Peyer's patch (tissue), 4 donors: ENCODE measurements at regions not wholly inside any gene's neighbourhood (a gene's known extent, or its start where the extent isn't known, plus 50 kb on each side); places are given as distances from the start of the nearest gene placed in this dataset.

Experiments used
- POLR2A ChIP-seq, 2 donors: fragments of 450-650 bp; IDR thresholded peaks; one replicate each; pipeline ENCODE4 v1.5.1; 2017; ENCODE audit warnings: antibody characterized with exemption in 2 of 2, mild to moderate bottlenecking in 2 of 2, moderate library complexity in 2 of 2
- TF ChIP-seq, protein P1 (sequence below), 6 experiments: fragments of 450-650 bp in 4 of 6; fragments of 200-600 bp in 2 of 6; sonication (generic) in 1 of 6; IDR thresholded peaks; one replicate each; pipeline ENCODE4 v1.5.1; 2017 to 2019; ENCODE audit warnings: antibody characterized with exemption in 6 of 6, mild to moderate bottlenecking in 3 of 6, moderate library complexity in 1 of 6

DNA sequence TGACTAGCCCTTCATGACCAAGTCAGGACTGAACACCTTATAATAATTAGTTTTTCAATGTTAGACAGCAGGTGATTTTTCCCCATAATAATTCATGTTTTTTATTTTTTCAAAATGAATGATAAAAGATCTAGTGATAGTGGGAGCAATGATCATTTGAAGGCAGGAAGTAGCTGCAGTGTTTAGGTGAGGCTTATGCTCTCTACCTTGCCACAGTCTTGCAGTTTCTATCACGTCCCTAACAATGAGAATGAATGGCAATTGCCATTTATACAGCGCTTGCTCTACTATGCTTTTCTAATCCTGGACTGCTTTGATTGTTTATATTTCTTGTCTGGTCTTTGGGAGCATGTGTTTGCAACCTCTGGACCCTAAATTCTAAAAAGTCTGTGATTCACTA lies 367.8 kb upstream of the RIOK2 start:
- no peak for TF ChIP-seq POLR2A (IDR thresholded peaks at IDR 0.05)
- TF ChIP-seq, protein P1, sequence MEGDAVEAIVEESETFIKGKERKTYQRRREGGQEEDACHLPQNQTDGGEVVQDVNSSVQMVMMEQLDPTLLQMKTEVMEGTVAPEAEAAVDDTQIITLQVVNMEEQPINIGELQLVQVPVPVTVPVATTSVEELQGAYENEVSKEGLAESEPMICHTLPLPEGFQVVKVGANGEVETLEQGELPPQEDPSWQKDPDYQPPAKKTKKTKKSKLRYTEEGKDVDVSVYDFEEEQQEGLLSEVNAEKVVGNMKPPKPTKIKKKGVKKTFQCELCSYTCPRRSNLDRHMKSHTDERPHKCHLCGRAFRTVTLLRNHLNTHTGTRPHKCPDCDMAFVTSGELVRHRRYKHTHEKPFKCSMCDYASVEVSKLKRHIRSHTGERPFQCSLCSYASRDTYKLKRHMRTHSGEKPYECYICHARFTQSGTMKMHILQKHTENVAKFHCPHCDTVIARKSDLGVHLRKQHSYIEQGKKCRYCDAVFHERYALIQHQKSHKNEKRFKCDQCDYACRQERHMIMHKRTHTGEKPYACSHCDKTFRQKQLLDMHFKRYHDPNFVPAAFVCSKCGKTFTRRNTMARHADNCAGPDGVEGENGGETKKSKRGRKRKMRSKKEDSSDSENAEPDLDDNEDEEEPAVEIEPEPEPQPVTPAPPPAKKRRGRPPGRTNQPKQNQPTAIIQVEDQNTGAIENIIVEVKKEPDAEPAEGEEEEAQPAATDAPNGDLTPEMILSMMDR (IDR thresholded peaks at IDR 0.05), result no peak
